NCI-H2196 treated with DMSO at 0.1 percent for 48 hours (cell line): ENCODE measurements at regions not wholly inside any gene's neighbourhood (a gene's known extent, or its start where the extent isn't known, plus 50 kb on each side); places are given as distances from the start of the nearest gene placed in this dataset.

Experiments used
- DNase-seq: peaks from one replicate; lab custom pipeline; 2025; ENCODE audit not compliant: unreplicated experiment; lab: John Stamatoyannopoulos, UW

DNA sequence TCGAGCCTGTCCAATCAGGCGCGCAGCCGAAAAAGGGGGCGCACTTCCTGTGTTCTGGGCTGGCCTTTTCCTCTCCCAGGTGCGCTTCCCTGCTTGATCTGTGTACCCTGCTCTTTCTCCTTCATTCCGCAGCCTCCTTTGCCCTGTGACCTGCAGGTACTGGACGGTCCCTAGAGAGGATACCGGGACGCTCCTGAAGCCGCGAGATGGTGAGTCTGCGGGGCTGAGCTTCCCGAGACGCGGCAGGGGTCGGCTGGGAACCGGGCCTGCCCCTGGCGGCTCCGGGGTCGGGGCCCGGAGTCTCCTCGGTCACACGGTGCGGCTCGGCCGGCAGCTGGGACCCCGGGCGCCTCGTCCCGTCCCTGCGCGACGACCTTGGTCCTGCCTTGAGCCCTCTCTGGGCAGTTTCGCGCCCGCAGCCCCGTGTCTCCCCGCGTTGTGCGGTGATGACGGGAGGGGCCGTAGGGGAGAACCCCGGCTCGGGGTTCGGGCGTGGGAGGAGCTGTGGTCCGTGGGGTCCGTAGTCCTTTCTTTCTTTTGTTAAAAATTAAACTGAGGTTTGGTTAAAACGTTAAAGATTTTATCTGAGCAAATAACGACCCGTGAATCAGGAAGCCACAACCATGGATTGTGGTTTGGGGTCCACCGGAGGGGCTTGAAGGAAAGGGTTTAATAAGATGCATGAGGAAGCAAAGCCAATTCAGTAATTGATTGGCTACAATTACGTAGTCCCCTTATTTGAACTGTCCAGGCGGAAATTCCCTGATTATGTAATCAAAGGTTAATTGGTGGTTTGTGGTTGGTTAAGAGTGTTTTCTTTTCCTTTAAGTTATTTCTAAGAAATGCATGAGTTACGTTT lies 172.8 kb upstream of the ZNF267 start:
- no peak for DNase-seq

DNA sequence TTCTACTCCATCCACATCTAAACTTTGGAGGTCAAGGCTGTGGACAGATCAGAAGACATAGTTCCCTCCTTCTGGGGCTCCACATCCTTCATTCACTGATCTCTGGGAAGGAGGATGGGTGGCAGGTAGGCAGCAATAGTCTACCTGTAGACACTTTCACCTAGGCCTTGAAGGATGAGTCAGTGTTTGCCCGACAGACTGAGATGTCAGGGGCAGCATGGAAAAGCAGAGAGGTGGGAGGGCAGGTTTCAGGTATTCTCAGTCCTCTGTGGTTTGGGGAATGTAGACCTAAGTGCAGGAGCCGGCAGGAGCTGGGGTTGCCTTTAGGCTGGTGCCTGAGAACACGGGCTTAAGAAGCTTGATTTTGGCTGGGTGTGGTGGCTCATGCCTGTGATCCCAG lies 171.9 kb upstream of the ZNF267 start:
- DNase-seq, result no peak

GRCh38 chr16:31702796-31703195 lies 170.8 kb upstream of the ZNF267 start:
- no peak for DNase-seq

- DNase-seq, result no peak
These were observed 170.0 kb upstream of the ZNF267 start for GRCh38 chr16:31703526-31704128.

DNA sequence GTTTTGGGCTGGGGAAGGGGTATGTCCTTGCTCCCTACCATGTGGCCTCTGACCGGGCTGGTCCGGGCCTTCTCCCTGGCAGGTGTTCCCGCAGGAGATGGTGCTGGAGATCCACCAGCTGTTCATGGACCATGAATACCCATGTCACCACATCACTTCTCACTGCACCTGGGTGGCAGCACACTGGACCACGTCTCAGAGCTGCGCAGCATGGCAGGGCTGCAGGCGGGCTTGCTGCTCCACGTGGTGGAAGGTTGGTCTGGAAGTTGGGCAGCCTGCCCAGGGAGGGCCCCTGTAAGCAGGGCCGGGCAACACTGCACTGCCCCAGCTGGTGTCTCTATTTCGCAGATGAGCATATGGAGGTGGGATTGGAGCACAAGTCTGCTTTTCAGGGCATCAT lies 169.5 kb upstream of the ZNF267 start:
- no peak for DNase-seq

DNA sequence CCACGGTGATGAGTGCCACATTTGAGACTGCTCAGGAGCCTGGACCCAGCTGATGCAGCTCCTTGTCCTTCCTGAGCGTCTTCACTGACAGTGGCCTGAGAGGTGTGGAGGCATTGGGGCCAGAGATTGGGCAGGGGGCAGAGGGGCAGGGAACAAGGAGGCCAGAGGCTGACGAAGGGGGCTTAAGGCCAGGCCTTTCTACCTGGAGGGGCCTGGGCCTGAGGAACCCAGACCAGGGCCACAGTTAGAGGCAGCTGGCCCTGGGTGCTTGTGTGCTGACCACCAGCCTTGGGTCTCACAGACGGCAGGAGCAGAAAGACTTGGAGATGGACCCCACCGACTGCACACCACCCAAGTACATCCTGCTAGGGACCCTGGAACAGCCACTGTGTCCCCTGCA lies 168.2 kb upstream of the ZNF267 start:
- no peak for DNase-seq

- no peak for DNase-seq
These were observed 167.3 kb upstream of the ZNF267 start for GRCh38 chr16:31706318-31706717.

- no peak for DNase-seq
These were observed 166.7 kb upstream of the ZNF267 start for GRCh38 chr16:31706925-31707324.

GRCh38 chr16:31707743-31708335 lies 165.8 kb upstream of the ZNF267 start:
- no peak for DNase-seq

DNA sequence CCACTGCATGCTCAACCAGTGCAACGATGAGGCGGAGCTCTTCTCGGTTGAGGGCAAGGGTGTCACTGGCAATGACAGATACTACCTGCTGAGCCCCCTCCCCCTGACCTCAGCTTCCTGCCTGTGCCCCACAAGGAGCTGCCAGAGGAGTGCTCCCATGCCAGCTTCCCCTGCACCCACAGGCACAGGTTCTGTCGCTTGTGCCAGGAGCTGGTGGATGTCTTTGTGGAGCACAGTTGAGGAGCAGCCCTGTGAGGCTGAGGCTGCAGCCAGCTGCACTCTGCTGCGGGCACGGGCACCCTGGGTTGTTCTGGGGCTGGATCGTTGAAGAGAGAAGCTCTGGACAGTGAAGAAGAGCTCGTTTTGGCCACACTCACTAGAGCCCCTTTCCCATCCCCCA lies 165.3 kb upstream of the ZNF267 start:
- no peak for DNase-seq

- DNase-seq, result no peak
These were observed 164.4 kb upstream of the ZNF267 start for GRCh38 chr16:31709181-31709580.

GRCh38 chr16:31710134-31710533 lies 163.5 kb upstream of the ZNF267 start:
- no peak for DNase-seq

DNA sequence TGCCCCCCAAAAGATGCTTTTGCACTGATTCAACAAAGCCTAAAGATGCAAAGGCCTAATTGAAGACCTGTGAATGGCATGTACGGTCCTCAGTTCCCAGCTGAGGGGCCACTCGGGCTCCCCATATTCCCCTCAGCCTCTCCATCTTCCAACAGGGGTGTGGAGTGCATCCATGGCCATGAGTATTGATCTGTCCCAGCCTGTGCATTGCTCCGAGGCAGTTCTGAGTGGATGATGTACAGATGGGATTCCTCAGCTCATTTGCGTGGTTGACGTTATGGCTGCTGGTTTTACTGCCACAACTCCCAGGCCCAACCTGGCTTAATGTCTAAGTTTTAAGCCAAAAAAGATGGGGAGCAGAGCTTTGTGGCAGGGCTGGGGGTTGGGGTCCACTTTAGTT lies 162.7 kb upstream of the ZNF267 start:
- DNase-seq, result no peak

GRCh38 chr16:31711344-31711845 lies 162.2 kb upstream of the ZNF267 start:
- no peak for DNase-seq

GRCh38 chr16:31712064-31712540 lies 161.5 kb upstream of the ZNF267 start:
- DNase-seq, result no peak

- peak; percentile 90 for DNase-seq
These were observed 160.3 kb upstream of the ZNF267 start for GRCh38 chr16:31713071-31713944.

DNA sequence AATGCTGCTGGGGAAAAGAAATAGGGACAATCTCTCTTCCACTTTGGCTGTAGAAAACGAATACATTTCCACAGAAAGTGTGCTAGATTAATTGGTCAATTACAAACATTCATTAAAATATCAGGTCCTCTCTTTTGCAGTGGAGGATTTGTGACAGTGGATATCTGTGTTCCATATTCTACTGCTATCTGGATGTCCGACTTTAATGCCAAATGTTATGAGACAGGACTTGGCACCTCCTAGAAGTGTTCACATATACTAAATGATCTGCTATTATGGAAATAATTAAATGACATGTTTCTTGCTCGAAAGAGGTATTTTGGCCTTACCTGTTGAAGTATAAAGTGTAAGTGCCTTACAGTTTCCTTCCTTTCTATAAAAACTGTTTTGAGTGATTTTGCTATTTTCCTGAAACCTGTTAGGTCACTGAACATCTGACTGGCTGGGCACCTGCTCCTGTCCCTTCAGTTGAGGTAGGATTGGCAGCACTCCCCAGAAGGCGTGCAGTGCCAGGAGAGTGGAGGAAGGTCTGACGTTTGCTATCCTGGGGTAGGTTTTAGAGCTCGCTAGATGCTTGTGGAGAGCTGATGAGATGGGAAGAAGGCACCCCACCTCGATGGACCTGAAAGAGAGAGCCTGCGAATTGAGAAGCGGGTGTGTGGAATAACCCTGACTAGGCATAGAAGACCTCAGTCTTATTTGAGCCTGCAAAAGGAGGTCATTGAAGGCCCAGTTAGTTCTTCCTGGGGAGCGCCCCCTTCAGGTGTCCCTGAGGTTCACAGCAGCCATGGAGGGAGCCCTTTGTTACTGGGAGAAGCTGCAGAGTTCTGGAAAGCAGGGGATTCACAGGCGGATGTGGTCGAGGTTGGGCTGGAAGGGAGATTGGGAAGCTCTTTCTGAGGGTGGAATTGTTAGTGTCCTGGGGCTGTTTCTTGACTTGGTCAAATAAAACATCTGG lies 159.4 kb upstream of the ZNF267 start:
- DNase-seq, result no peak

- DNase-seq, result no peak
These were observed 158.6 kb upstream of the ZNF267 start for GRCh38 chr16:31714903-31715504.

DNA sequence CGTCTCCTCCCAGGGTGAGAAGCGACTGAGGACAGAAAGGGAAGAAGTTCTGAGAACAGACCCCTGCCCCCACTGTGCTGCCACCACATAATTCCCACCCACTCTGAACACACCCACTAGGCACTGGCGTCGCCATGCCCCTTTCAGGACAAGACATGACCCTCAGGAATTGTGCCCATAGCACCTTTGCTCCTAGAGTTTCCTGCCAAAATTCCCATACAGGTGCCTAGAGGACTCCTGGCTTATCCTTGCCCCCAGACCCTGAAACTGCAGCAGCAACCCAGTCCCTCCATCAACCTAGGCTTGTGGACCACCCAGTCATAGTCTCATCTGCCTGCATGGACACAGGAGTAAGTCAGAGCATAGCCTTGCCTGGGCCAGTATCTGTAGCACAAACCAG lies 157.7 kb upstream of the ZNF267 start:
- DNase-seq, result no peak
